ENCODE measurements at regions not wholly inside any gene's neighbourhood (a gene's known extent, or its start where the extent isn't known, plus 50 kb on each side); places are given as distances from the start of the nearest gene placed in this dataset.
A peak's percentile ranks its signal among the peaks of the same experiment; 100 is the strongest.

- Mint-ChIP-seq H3K36me3 (no peaks in the 10 kb centered on the region), H3K27ac (no peak overlapping the region), H3K27me3 (no peaks in the 10 kb centered on the region), H3K4me1 (peaks cover 39% of the 10 kb centered on the region), H3K9me3 (no peaks in the 10 kb centered on the region), H3K4me3 (no peak overlapping the region)
- DNase-seq, result no peak
- CTCF ChIA-PET, result no interaction called here
Observed at GRCh38 chr14:65299826-65300225, 112.7 kb upstream of the FUT8 start.

GRCh38 chr14:65301862-65302539, 110.5 kb upstream of the FUT8 start:
- peak overlapping the region; percentile 40 for H3K27ac Mint-ChIP-seq
- no peak overlapping the region for H3K4me3 Mint-ChIP-seq
- H3K27me3 Mint-ChIP-seq, result no peaks in the 10 kb centered on the region
- peaks cover 4% of the 10 kb centered on the region for H3K36me3 Mint-ChIP-seq
- no peak for DNase-seq
- peaks cover 50% of the 10 kb centered on the region for H3K4me1 Mint-ChIP-seq
- CTCF ChIA-PET, result interaction anchor here (1.4 kb wide), 1 partner anchor 12 kb away, joined by 3 read pairs; no protein-coding TSS in a partner anchor
- no peaks in the 10 kb centered on the region for H3K9me3 Mint-ChIP-seq

- H3K27me3 Mint-ChIP-seq, result no peaks in the 10 kb centered on the region
- peak; percentile 33 for DNase-seq
- peak overlapping the region; percentile 40 for H3K27ac Mint-ChIP-seq
- CTCF ChIA-PET, result interaction anchor here (1.1 to 1.4 kb wide), 3 partner anchors 13 to 81 kb away, joined by 3 to 4 read pairs (median 4); no protein-coding TSS in a partner anchor
- no peaks in the 10 kb centered on the region for H3K9me3 Mint-ChIP-seq
- H3K4me3 Mint-ChIP-seq, result no peak overlapping the region
- peaks cover 4% of the 10 kb centered on the region for H3K36me3 Mint-ChIP-seq
- H3K4me1 Mint-ChIP-seq, result peaks cover 50% of the 10 kb centered on the region
Observed at GRCh38 chr14:65302571-65303189, 109.8 kb upstream of the FUT8 start.

- Mint-ChIP-seq H3K27me3 (no peaks in the 10 kb centered on the region), H3K4me3 (no peak overlapping the region), H3K36me3 (peaks cover 4% of the 10 kb centered on the region), H3K27ac (peak overlapping the region; percentile 40), H3K9me3 (no peaks in the 10 kb centered on the region), H3K4me1 (peaks cover 52% of the 10 kb centered on the region)
- CTCF ChIA-PET, result interaction anchor here (0.6 to 1.6 kb wide), 5 partner anchors 12 to 82 kb away, joined by 3 to 6 read pairs (median 4); no protein-coding TSS in a partner anchor
- no peak for DNase-seq
Observed at GRCh38 chr14:65303190-65303898, 109.2 kb upstream of the FUT8 start.

GRCh38 chr14:65303899-65304222, 108.7 kb upstream of the FUT8 start:
- no peak overlapping the region for H3K4me3 Mint-ChIP-seq
- CTCF ChIA-PET, result interaction anchor here (0.6 to 1.6 kb wide), 5 partner anchors 12 to 82 kb away, joined by 3 to 6 read pairs (median 4); no protein-coding TSS in a partner anchor

GRCh38 chr14:65304239-65304638, 108.3 kb upstream of the FUT8 start:
- H3K36me3 Mint-ChIP-seq, result peaks cover 4% of the 10 kb centered on the region
- H3K27ac Mint-ChIP-seq, result peak overlapping the region; percentile 81
- CTCF ChIA-PET, result interaction anchor here (0.8 to 1.6 kb wide), 5 partner anchors 15 to 83 kb away, joined by 3 to 6 read pairs (median 4); no protein-coding TSS in a partner anchor
- no peaks in the 10 kb centered on the region for H3K9me3 Mint-ChIP-seq
- peaks cover 59% of the 10 kb centered on the region for H3K4me1 Mint-ChIP-seq
- no peaks in the 10 kb centered on the region for H3K27me3 Mint-ChIP-seq
- no peak overlapping the region for H3K4me3 Mint-ChIP-seq
- no peak for DNase-seq

More at GRCh38 chr14:65303899-65304222, 108.7 kb upstream of the FUT8 start:
- Mint-ChIP-seq H3K4me1 (peaks cover 57% of the 10 kb centered on the region), H3K27ac (peak overlapping the region; percentile 81), H3K9me3 (no peaks in the 10 kb centered on the region), H3K27me3 (no peaks in the 10 kb centered on the region), H3K36me3 (peaks cover 4% of the 10 kb centered on the region)
- DNase-seq, result no peak

- Mint-ChIP-seq H3K9me3 (no peaks in the 10 kb centered on the region), H3K4me1 (peaks cover 52% of the 10 kb centered on the region), H3K4me3 (no peak overlapping the region), H3K27me3 (no peaks in the 10 kb centered on the region), H3K36me3 (peaks cover 4% of the 10 kb centered on the region), H3K27ac (no peak overlapping the region)
- CTCF ChIA-PET, result interaction anchor here (0.8 to 1.6 kb wide), 3 partner anchors 15 to 51 kb away, joined by 3 to 6 read pairs (median 6); no protein-coding TSS in a partner anchor
- no peak for DNase-seq
Observed at GRCh38 chr14:65304963-65305362, 107.6 kb upstream of the FUT8 start.

GRCh38 chr14:65308536-65308935, 104.0 kb upstream of the FUT8 start:
- Mint-ChIP-seq H3K36me3 (peaks cover 4% of the 10 kb centered on the region), H3K27me3 (no peaks in the 10 kb centered on the region), H3K9me3 (no peaks in the 10 kb centered on the region), H3K4me3 (no peak overlapping the region), H3K4me1 (peaks cover 31% of the 10 kb centered on the region), H3K27ac (no peak overlapping the region)
- CTCF ChIA-PET, result interaction anchor here (1.5 kb wide), 1 partner anchor 10 kb away, joined by 4 read pairs; no protein-coding TSS in a partner anchor
- DNase-seq, result no peak

GRCh38 chr14:65310568-65310967, 102.0 kb upstream of the FUT8 start:
- CTCF ChIA-PET, result interaction anchor here (0.7 to 1.4 kb wide), 3 partner anchors 8 to 18 kb away, joined by 3 to 4 read pairs (median 3); no protein-coding TSS in a partner anchor
- no peaks in the 10 kb centered on the region for H3K9me3 Mint-ChIP-seq
- H3K4me3 Mint-ChIP-seq, result no peak overlapping the region
- no peak for DNase-seq
- H3K27ac Mint-ChIP-seq, result no peak overlapping the region
- no peaks in the 10 kb centered on the region for H3K27me3 Mint-ChIP-seq
- peaks cover 24% of the 10 kb centered on the region for H3K4me1 Mint-ChIP-seq
- H3K36me3 Mint-ChIP-seq, result peaks cover 3% of the 10 kb centered on the region

GRCh38 chr14:65312859-65313258, 99.7 kb upstream of the FUT8 start:
- H3K4me1 Mint-ChIP-seq, result peaks cover 31% of the 10 kb centered on the region
- no peak for DNase-seq

GRCh38 chr14:65318636-65319506, 93.7 kb upstream of the FUT8 start:
- H3K4me1 Mint-ChIP-seq, result peaks cover 71% of the 10 kb centered on the region
- CTCF ChIA-PET, result interaction anchor here (0.9 to 1.9 kb wide), 7 partner anchors 8 to 93 kb away, joined by 3 to 9 read pairs (median 4); no protein-coding TSS in a partner anchor
- peak overlapping the region; percentile 31 for H3K27ac Mint-ChIP-seq

More at GRCh38 chr14:65312859-65313258, 99.7 kb upstream of the FUT8 start:
- Mint-ChIP-seq H3K36me3 (peaks cover 9% of the 10 kb centered on the region), H3K27ac (no peak overlapping the region), H3K4me3 (no peak overlapping the region), H3K27me3 (no peaks in the 10 kb centered on the region), H3K9me3 (no peaks in the 10 kb centered on the region)
- CTCF ChIA-PET, result no interaction called here

GRCh38 chr14:65320661-65321308, 91.7 kb upstream of the FUT8 start:
- no peak overlapping the region for H3K4me3 Mint-ChIP-seq
- no peak for DNase-seq
- peak overlapping the region; percentile 9 for H3K27ac Mint-ChIP-seq
- no peaks in the 10 kb centered on the region for H3K27me3 Mint-ChIP-seq
- H3K4me1 Mint-ChIP-seq, result peaks cover 58% of the 10 kb centered on the region
- CTCF ChIA-PET, result interaction anchor here (0.8 to 2.5 kb wide), 3 partner anchors 14 to 41 kb away, joined by 3 to 6 read pairs (median 3); no protein-coding TSS in a partner anchor
- H3K36me3 Mint-ChIP-seq, result peaks cover 14% of the 10 kb centered on the region
- no peaks in the 10 kb centered on the region for H3K9me3 Mint-ChIP-seq

More at GRCh38 chr14:65318636-65319506, 93.7 kb upstream of the FUT8 start:
- H3K9me3 Mint-ChIP-seq, result no peaks in the 10 kb centered on the region
- peak overlapping the region; percentile 2 for H3K4me3 Mint-ChIP-seq
- no peak for DNase-seq
- no peaks in the 10 kb centered on the region for H3K27me3 Mint-ChIP-seq
- peaks cover 14% of the 10 kb centered on the region for H3K36me3 Mint-ChIP-seq

GRCh38 chr14:65321370-65321875, 91.1 kb upstream of the FUT8 start:
- Mint-ChIP-seq H3K27me3 (no peaks in the 10 kb centered on the region), H3K9me3 (no peaks in the 10 kb centered on the region), H3K27ac (peak overlapping the region; percentile 9), H3K36me3 (peaks cover 9% of the 10 kb centered on the region), H3K4me1 (peaks cover 55% of the 10 kb centered on the region), H3K4me3 (no peak overlapping the region)
- peak; percentile 33 for DNase-seq
- CTCF ChIA-PET, result interaction anchor here (0.6 to 2.5 kb wide), 4 partner anchors 11 to 38 kb away, joined by 3 to 6 read pairs (median 4); no protein-coding TSS in a partner anchor
